Psoas muscle (tissue), 7 donors: ENCODE measurements at regions not wholly inside any gene's neighbourhood (a gene's known extent, or its start where the extent isn't known, plus 50 kb on each side); places are given as distances from the start of the nearest gene placed in this dataset.
"Not testable (repeated sequence)": the region's sequence is repeated elsewhere in the genome, so short reads cannot be mapped to it uniquely, and the experiment has no call there.

Experiments used
- ATAC-seq, 4 donors: fragments of 200-7000 bp; cut with Tn5 transposase; one replicate each; pipeline ENCODE4 v1.9.1; 2020; ENCODE audit warnings: moderate library complexity in 3 of 4, mild to moderate bottlenecking in 2 of 4
- DNase-seq, 2 donors: peaks; one replicate each; pipeline ENCODE4 v3.0.0-alpha.2; 2020
- H3K27ac ChIP-seq: fragments of 200-600 bp; one replicate; pipeline ENCODE4 v1.8.0; 2022
- H3K27me3 ChIP-seq, 3 donors: fragments of 200-600 bp in 1 of 3; one replicate each; pipeline versions ENCODE4 v1.6.1 to v1.8.0; 2013 to 2022; ENCODE audit warnings: low read length in 2 of 3, mild to moderate bottlenecking in 2 of 3, moderate library complexity in 1 of 3; ENCODE audit not compliant: insufficient read depth in 3 of 3
- H3K36me3 ChIP-seq, 2 donors: fragments of 200-600 bp in 1 of 2; one replicate each; pipeline versions ENCODE4 v1.6.1 to v1.8.0; 2013 to 2022; ENCODE audit warnings: low read depth in 1 of 2, mild to moderate bottlenecking in 1 of 2, moderate library complexity in 1 of 2; ENCODE audit not compliant: insufficient read depth in 1 of 2
- H3K4me1 ChIP-seq: fragments of 200-600 bp; one replicate; pipeline ENCODE4 v1.8.0; 2022
- H3K4me3 ChIP-seq: fragments of 200-600 bp; one replicate; pipeline ENCODE4 v1.8.0; 2022; ENCODE audit warnings: mild to moderate bottlenecking
- H3K9me3 ChIP-seq: fragments of 200-600 bp; one replicate; pipeline ENCODE4 v1.8.0; 2022
- WGBS, 3 donors: extraction: QIAGEN DNeasy Blood & Tissue Kit; methylation state at CpG; one replicate each; pipeline versions ENCODE4 v1.1.6 to v1.1.7; 2013; 5-methylcytosine and 5-hydroxymethylcytosine counted together
- intact Hi-C, 2 donors: fragments of 100-400 bp; cut with DNase I; formaldehyde crosslinking; loops; one replicate each; pipeline versions ENCODE4 v1.11.0 to v1.14.2; 2022
- TF ChIP-seq, protein P1 (sequence below): fragments of 200-600 bp; IDR thresholded peaks from one replicate; pipeline ENCODE4 v1.8.0; 2022; ENCODE audit warnings: antibody characterized with exemption
- donor health status: healthy with polysubstance abuse.
- donor health status: DM: no; HTN: no; CAD: no; lungs with moderate emphysema.
- donor health status: Bipolar disorder and iron deficiency.
- donor health status: healthy.
- donor health status: DM: yes; HTN: yes; CAD: no.
- donor health status: DM: no; HTN: no; CAD: no.
- donor health status: DM: yes; HTN: yes; CAD: no.

DNA sequence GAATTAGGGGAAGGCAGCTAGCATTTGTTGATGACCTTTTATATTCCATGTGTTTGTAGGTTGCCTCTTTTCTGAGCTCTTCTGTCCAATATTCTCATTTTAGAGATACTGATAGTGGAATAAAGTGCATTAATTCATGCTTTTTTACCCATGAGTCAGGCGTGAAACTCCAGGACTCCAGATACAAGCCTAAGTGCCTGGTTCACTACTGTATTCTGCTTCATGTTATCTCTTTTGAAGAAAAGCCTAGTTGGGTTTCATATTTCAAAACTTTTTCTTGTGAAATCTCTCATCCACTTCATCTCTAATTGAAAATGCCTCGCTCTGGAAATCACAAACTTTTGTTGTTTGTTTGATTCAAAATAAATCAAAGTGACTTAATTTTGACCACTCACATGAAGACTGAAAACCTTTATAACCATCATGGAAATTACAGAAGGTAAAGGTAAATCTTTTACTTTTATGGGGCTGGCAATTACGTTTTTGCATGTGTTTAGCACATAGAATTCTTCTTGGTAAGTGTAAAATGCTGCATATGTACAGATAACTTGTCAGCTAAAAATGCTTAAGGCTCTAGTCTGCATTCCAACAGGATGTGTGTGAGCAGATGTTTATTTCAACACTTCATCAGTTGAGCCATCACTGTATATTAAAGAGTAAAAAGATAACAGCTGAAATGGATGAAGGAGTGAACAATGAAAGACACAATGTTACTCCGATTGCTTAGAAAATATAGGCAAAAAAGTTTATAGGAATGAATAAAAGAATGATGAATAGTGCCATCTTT lies 961.8 kb upstream of the CELF2 start:
- Histone ChIP-seq H3K27me3 (no peaks in the 10 kb centered on the region), H3K4me1 (no peaks in the 10 kb centered on the region), H3K9me3 (no peaks in the 10 kb centered on the region), H3K36me3 (no peaks in the 10 kb centered on the region), H3K4me3 (no peak overlapping the region), H3K27ac (no peak overlapping the region)
- WGBS, 3 donors: 55 to 59% (median 57%) methylated on average over 4 of the region's 4 CpGs
- intact Hi-C loops: no loop called here
- ATAC-seq (no peak), DNase-seq (no peak)
- TF ChIP-seq, protein P1, sequence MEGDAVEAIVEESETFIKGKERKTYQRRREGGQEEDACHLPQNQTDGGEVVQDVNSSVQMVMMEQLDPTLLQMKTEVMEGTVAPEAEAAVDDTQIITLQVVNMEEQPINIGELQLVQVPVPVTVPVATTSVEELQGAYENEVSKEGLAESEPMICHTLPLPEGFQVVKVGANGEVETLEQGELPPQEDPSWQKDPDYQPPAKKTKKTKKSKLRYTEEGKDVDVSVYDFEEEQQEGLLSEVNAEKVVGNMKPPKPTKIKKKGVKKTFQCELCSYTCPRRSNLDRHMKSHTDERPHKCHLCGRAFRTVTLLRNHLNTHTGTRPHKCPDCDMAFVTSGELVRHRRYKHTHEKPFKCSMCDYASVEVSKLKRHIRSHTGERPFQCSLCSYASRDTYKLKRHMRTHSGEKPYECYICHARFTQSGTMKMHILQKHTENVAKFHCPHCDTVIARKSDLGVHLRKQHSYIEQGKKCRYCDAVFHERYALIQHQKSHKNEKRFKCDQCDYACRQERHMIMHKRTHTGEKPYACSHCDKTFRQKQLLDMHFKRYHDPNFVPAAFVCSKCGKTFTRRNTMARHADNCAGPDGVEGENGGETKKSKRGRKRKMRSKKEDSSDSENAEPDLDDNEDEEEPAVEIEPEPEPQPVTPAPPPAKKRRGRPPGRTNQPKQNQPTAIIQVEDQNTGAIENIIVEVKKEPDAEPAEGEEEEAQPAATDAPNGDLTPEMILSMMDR: no peak

DNA sequence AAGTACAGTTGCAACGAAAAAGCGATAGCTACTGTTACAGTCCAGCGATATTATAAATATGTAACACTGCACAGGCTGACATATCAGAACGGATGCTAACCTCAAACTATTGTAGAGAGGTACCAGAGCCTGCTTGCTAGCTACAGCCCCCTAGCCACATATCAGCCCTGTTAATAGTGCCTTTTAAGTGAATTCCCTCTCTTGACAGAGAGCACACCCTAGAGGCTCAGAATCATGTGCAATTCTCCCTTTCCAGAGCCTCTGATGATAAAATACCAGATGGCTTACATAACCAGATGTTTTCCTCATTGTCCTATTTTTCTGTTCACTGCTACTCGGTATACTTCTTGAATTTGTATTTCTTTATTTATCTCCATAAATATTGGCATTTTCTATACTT lies 960.7 kb upstream of the CELF2 start:
- Histone ChIP-seq H3K4me3 (no peak overlapping the region), H3K9me3 (no peaks in the 10 kb centered on the region), H3K27ac (no peak overlapping the region), H3K27me3 (no peaks in the 10 kb centered on the region), H3K36me3 (no peaks in the 10 kb centered on the region), H3K4me1 (no peaks in the 10 kb centered on the region)
- ATAC-seq (no peak), DNase-seq (no peak)
- intact Hi-C loops: no loop called here
- TF ChIP-seq, protein P1: no peak
- 66 to 71% (median 67%) methylated on average over 5 of the region's 5 CpGs for WGBS, 3 donors

DNA sequence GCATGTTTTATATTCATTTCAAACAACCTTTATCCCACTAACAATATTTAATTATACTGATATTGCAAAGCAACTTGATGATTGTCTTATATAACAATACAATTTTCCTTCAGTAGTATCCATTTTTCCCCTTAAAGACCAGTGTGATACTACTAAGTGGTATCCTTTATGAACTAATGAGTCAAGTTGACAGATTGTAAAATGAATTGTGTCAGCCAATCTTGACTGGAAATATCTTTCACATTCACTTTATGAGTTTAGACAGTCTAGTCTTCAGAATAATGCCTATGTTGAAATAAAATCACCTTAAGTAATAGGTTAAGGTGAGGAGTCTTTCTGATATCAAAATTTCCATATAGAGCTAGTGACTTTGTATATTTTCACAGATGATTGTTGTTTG lies 950.0 kb upstream of the CELF2 start:
- H3K27ac ChIP-seq: no peak overlapping the region
- ATAC-seq (no peak), DNase-seq (no peak)
- no peaks in the 10 kb centered on the region for H3K4me1 ChIP-seq
- H3K27me3 ChIP-seq: no peaks in the 10 kb centered on the region
- H3K36me3 ChIP-seq: no peaks in the 10 kb centered on the region
- TF ChIP-seq, protein P1: no peak
- no peaks in the 10 kb centered on the region for H3K9me3 ChIP-seq
- no peak overlapping the region for H3K4me3 ChIP-seq
- intact Hi-C loops: no loop called here

DNA sequence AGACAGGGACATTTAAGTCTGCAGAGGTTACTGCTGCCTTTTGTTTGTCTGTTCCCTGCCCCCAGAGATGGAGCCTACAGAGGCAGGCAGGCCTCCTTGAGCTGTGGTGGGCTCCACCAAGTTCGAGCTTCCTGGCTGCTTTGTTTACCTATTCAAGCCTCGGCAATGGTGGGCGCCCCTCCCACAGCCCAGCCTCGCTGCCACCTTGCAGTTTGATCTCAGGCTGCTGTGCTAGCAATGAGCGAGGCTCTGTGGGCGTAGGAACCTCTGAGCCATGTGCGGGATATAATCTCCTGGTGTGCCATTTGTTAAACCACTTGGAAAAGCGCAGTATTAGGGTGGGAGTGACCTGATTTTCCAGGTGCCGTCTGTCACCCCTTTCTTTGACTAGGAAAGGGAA lies 942.8 kb upstream of the CELF2 start:
- H3K27me3 ChIP-seq, H3K9me3 ChIP-seq, H3K36me3 ChIP-seq, DNase-seq, H3K4me1 ChIP-seq, H3K4me3 ChIP-seq, H3K27ac ChIP-seq, intact Hi-C loops, ATAC-seq: not testable (repeated sequence)
- WGBS, 3 donors: 90 to 96% (median 95%) methylated on average over 8 to 9 of the region's 9 CpGs

DNA sequence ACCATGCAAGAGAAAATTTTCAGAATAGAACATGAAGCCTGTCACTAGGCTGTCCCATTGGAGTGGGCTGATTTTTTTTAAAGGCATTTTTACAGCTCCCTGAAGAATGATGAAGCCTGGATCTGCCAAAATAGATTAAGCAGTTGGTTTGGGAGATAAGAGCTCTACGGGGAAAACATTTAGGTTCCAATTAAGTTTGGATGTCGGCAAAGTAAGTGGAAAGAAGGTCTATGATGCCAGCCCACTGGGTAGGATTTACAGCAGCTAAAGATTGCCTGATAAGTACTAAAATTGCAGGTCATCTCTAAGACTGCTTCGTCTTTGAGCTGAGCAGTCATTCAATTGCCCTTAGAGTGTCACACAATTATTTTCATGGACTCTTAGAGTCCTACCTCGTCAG lies 939.2 kb upstream of the CELF2 start:
- H3K27me3 ChIP-seq: no peaks in the 10 kb centered on the region
- TF ChIP-seq, protein P1: no peak
- intact Hi-C loops: no loop called here
- DNase-seq: no peak
- H3K36me3 ChIP-seq: no peaks in the 10 kb centered on the region
- H3K4me3 ChIP-seq: no peak overlapping the region
- no peak for ATAC-seq
- H3K4me1 ChIP-seq: no peaks in the 10 kb centered on the region
- H3K9me3 ChIP-seq: no peaks in the 10 kb centered on the region
- 42 to 46% (median 46%) methylated on average over 4 of the region's 4 CpGs for WGBS, 3 donors
- no peak overlapping the region for H3K27ac ChIP-seq
